ENCODE measurements at regions not wholly inside any gene's neighbourhood (a gene's known extent, or its start where the extent isn't known, plus 50 kb on each side); places are given as distances from the start of the nearest gene placed in this dataset.
"Not testable (repeated sequence)": the region's sequence is repeated elsewhere in the genome, so short reads cannot be mapped to it uniquely, and the experiment has no call there.

- Histone ChIP-seq H3K27me3 (no peaks in the 10 kb centered on the region), H3K4me3 (no peak overlapping the region), H3K9me3 (peaks cover 0 to 16% (median 5%) of the 10 kb centered on the region in 4 donors), H3K27ac (no peak overlapping the region), H3K4me1 (no peaks in the 10 kb centered on the region), H3K36me3 (no peaks in the 10 kb centered on the region)
- TF ChIP-seq EP300 (IDR thresholded peaks at IDR 0.05) (no peak), CTCF (IDR thresholded peaks at IDR 0.05) (no peak), POLR2AphosphoS5 (IDR thresholded peaks at IDR 0.05) (no peak), POLR2A (IDR thresholded peaks at IDR 0.05) (no peak)
- 80 to 88% (median 83%) methylated on average over 1 of the region's 1 CpG for WGBS, 5 donors
- no peak for DNase-seq
- intact Hi-C loops (cut with DNase I; ENCODE audit: low total_unique reads), result no loop called here
Observed at GRCh38 chr10:89992575-89992974, 291.2 kb downstream of the KIF20B start.

GRCh38 chr10:90007226-90007625, 305.8 kb downstream of the KIF20B start:
- no peak overlapping the region for H3K27ac ChIP-seq
- no peaks in the 10 kb centered on the region for H3K27me3 ChIP-seq
- H3K9me3 ChIP-seq, result peaks cover 0 to 10% (median 3%) of the 10 kb centered on the region in 4 donors
- TF ChIP-seq POLR2AphosphoS5 (IDR thresholded peaks at IDR 0.05) (no peak), POLR2A (IDR thresholded peaks at IDR 0.05) (no peak), EP300 (IDR thresholded peaks at IDR 0.05) (no peak), CTCF (IDR thresholded peaks at IDR 0.05) (no peak)
- H3K4me1 ChIP-seq, result no peaks in the 10 kb centered on the region
- no peak for DNase-seq
- no peak overlapping the region for H3K4me3 ChIP-seq
- intact Hi-C loops (cut with DNase I; ENCODE audit: low total_unique reads), result no loop called here
- no peaks in the 10 kb centered on the region for H3K36me3 ChIP-seq
- WGBS, 5 donors, result 80 to 100% (median 92%) methylated on average over 1 of the region's 1 CpG

- H3K27me3 ChIP-seq; H3K36me3 ChIP-seq; intact Hi-C loops (cut with DNase I; ENCODE audit: low total_unique reads); H3K4me3 ChIP-seq; DNase-seq; H3K4me1 ChIP-seq; H3K27ac ChIP-seq: not testable (repeated sequence)
- peaks cover 0 to 10% (median 3%) of the 10 kb centered on the region in 4 donors for H3K9me3 ChIP-seq
- 53 to 76% (median 56%) methylated on average over 8 to 14 of the region's 14 CpGs for WGBS, 5 donors
Observed at GRCh38 chr10:90011281-90011680, 309.9 kb downstream of the KIF20B start.

- TF ChIP-seq POLR2A (IDR thresholded peaks at IDR 0.05), result no peak
- Histone ChIP-seq H3K4me1 (no peaks in the 10 kb centered on the region), H3K27ac (no peak overlapping the region), H3K9me3 (no peaks in the 10 kb centered on the region), H3K36me3 (no peaks in the 10 kb centered on the region), H3K4me3 (no peak overlapping the region), H3K27me3 (no peaks in the 10 kb centered on the region)
- no peak for DNase-seq
- intact Hi-C loops (cut with DNase I; ENCODE audit: low total_unique reads), result no loop called here
- WGBS, 5 donors, result 19 to 52% (median 37%) methylated on average over 2 of the region's 2 CpGs
Observed at GRCh38 chr10:90018819-90019218, 317.4 kb downstream of the KIF20B start.

GRCh38 chr10:90020506-90020905, 319.1 kb downstream of the KIF20B start:
- WGBS, 5 donors, result 68 to 88% (median 70%) methylated on average over 2 of the region's 2 CpGs
- H3K27ac ChIP-seq, result no peak overlapping the region
- no peak overlapping the region for H3K4me3 ChIP-seq
- DNase-seq, result no peak
- no peaks in the 10 kb centered on the region for H3K36me3 ChIP-seq
- TF ChIP-seq CTCF (IDR thresholded peaks at IDR 0.05) (no peak), POLR2A (IDR thresholded peaks at IDR 0.05) (no peak), EP300 (IDR thresholded peaks at IDR 0.05) (no peak), POLR2AphosphoS5 (IDR thresholded peaks at IDR 0.05) (no peak)
- no peaks in the 10 kb centered on the region for H3K9me3 ChIP-seq
- no peaks in the 10 kb centered on the region for H3K4me1 ChIP-seq
- intact Hi-C loops (cut with DNase I; ENCODE audit: low total_unique reads), result no loop called here
- no peaks in the 10 kb centered on the region for H3K27me3 ChIP-seq
